Smooth muscle cell (in vitro differentiated cells): ENCODE measurements at regions not wholly inside any gene's neighbourhood (a gene's known extent, or its start where the extent isn't known, plus 50 kb on each side); places are given as distances from the start of the nearest gene placed in this dataset.
A peak's percentile ranks its signal among the peaks of the same experiment; 100 is the strongest.

Source experiments
- DNase-seq: peaks from one replicate; lab custom pipeline; 2025; ENCODE audit not compliant: unreplicated experiment; lab: John Stamatoyannopoulos, UW
- H2AFZ ChIP-seq: fragments of 200-600 bp; sonication (generic); 2 replicates; pipeline ENCODE4 v1.6.0; 2016; ENCODE audit warnings: antibody characterized with exemption, low read depth, mild to moderate bottlenecking
- H3F3A ChIP-seq: fragments of 200-600 bp; sonication (generic); 2 replicates; pipeline ENCODE4 v1.6.0; 2017; ENCODE audit warnings: antibody characterized with exemption, low read depth
- H3K27ac ChIP-seq: fragments of 200-600 bp; sonication (generic); 2 replicates; pipeline ENCODE4 v1.5.1; 2016; ENCODE audit warnings: low read depth, mild to moderate bottlenecking
- H3K27me3 ChIP-seq: fragments of 200-600 bp; sonication (generic); 2 replicates; pipeline ENCODE4 v1.6.1; 2016; ENCODE audit warnings: low read depth, mild to moderate bottlenecking
- H3K36me3 ChIP-seq: fragments of 200-600 bp; sonication (generic); 2 replicates; pipeline ENCODE4 v1.5.1; 2016; ENCODE audit warnings: low read depth
- H3K4me1 ChIP-seq: fragments of 200-600 bp; sonication (generic); 2 replicates; pipeline ENCODE4 v1.5.1; 2016; ENCODE audit warnings: low read depth
- H3K4me2 ChIP-seq: fragments of 200-600 bp; sonication (generic); 2 replicates; pipeline ENCODE4 v1.6.0; 2016; ENCODE audit warnings: mild to moderate bottlenecking
- H3K4me3 ChIP-seq: fragments of 200-600 bp; sonication (generic); 2 replicates; pipeline ENCODE4 v1.5.1; 2016; ENCODE audit warnings: mild to moderate bottlenecking
- H3K79me2 ChIP-seq: fragments of 200-600 bp; sonication (generic); 2 replicates; pipeline ENCODE4 v1.6.0; 2016; ENCODE audit warnings: low read depth, mild to moderate bottlenecking
- H3K9ac ChIP-seq: fragments of 200-600 bp; sonication (generic); 2 replicates; pipeline ENCODE4 v1.6.0; 2016; ENCODE audit warnings: low read depth
- H3K9me3 ChIP-seq: fragments of 200-600 bp; sonication (generic); replicated peaks from 2 replicates; pipeline ENCODE4 v1.5.1; 2016; ENCODE audit warnings: low read depth
- H4K20me1 ChIP-seq: fragments of 200-600 bp; sonication (generic); 2 replicates; pipeline ENCODE4 v1.6.0; 2016; ENCODE audit warnings: low read depth
- WGBS: methylation state at CpG from one replicate; pipeline ENCODE4 v1.1.7; 2016; ENCODE audit warnings: low lambda C conversion rate; 5-methylcytosine and 5-hydroxymethylcytosine counted together
- TF ChIP-seq, protein P1 (sequence below): fragments of 200-600 bp; sonication (generic); IDR thresholded peaks from 2 replicates; pipeline ENCODE4 v1.5.1; 2017; ENCODE audit warnings: borderline replicate concordance, mild to moderate bottlenecking, antibody characterized with exemption; ENCODE audit not compliant: insufficient read depth, poor library complexity, severe bottlenecking

DNA sequence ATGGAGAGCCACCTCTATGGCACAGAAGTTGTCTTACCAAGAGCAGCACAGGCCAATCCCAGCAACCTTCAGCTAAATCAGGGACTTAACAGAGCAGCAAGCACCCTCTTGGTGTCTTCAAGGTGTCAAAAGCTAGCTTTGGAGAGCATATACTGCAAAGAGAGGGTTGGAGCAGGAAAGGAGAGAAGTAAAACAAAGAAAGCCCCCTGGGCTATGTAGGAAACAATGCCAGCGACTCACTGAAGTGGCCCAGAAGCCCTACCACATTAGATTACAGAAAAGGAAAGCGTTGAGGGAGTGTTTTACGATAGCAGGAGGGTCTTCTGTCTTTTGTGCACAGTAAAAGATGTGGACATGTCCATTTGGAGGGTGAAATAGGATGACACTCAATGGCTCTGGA is 233.4 kb downstream of the MREG start:
- H3K9me3 ChIP-seq, result no peaks in the 10 kb centered on the region

DNA sequence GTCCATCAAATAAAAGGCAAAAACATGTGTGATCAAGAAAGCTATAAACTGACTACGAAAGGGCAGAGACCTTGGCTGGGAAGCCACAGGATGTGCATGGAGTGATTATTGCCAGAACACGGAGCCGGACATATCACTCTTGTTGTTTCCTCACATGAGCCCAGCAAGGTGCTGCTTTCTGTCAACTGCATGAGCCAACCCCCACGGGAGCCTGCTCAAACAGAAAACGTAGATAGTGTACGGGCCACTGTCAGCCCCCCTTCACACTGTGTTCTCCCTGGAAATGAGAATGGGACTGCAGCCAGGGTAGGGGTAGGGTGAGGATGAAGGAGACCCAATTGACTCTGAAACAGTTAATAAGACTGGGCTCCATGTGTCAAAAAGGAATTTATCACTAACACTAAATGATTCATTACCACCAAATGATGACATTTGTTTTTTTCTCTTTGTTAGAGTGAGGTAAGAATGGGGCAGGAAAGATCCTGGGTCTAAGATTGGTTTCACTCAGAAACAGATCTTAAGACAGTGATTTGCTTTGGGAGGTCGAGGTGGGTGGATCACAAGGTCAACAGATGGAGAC is 235.8 kb downstream of the MREG start:
- peaks cover 20% of the 10 kb centered on the region for H3K4me1 ChIP-seq
- no peak for DNase-seq
- H3K79me2 ChIP-seq, result no peaks in the 10 kb centered on the region
- H2AFZ ChIP-seq, result no peak overlapping the region
- no peak overlapping the region for H3K4me3 ChIP-seq
- peaks cover 9% of the 10 kb centered on the region for H3F3A ChIP-seq
- H3K4me2 ChIP-seq, result no peak overlapping the region
- no peaks in the 10 kb centered on the region for H3K27me3 ChIP-seq
- H3K9me3 ChIP-seq, result no peaks in the 10 kb centered on the region
- 55% methylated on average over 7 of the region's 7 CpGs for WGBS
- no peaks in the 10 kb centered on the region for H4K20me1 ChIP-seq
- TF ChIP-seq, protein P1, sequence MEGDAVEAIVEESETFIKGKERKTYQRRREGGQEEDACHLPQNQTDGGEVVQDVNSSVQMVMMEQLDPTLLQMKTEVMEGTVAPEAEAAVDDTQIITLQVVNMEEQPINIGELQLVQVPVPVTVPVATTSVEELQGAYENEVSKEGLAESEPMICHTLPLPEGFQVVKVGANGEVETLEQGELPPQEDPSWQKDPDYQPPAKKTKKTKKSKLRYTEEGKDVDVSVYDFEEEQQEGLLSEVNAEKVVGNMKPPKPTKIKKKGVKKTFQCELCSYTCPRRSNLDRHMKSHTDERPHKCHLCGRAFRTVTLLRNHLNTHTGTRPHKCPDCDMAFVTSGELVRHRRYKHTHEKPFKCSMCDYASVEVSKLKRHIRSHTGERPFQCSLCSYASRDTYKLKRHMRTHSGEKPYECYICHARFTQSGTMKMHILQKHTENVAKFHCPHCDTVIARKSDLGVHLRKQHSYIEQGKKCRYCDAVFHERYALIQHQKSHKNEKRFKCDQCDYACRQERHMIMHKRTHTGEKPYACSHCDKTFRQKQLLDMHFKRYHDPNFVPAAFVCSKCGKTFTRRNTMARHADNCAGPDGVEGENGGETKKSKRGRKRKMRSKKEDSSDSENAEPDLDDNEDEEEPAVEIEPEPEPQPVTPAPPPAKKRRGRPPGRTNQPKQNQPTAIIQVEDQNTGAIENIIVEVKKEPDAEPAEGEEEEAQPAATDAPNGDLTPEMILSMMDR, result no peak
- no peak overlapping the region for H3K27ac ChIP-seq
- no peaks in the 10 kb centered on the region for H3K36me3 ChIP-seq
- no peak overlapping the region for H3K9ac ChIP-seq

More for the DNA sequence above, 233.4 kb downstream of the MREG start:
- no peaks in the 10 kb centered on the region for H4K20me1 ChIP-seq
- TF ChIP-seq, protein P1, result no peak
- no peak overlapping the region for H3K27ac ChIP-seq
- H3K27me3 ChIP-seq, result no peaks in the 10 kb centered on the region
- 81% methylated on average over 3 of the region's 3 CpGs for WGBS
- no peaks in the 10 kb centered on the region for H3F3A ChIP-seq
- no peak for DNase-seq
- no peak overlapping the region for H3K4me2 ChIP-seq
- no peak overlapping the region for H3K4me3 ChIP-seq
- H3K9ac ChIP-seq, result no peak overlapping the region
- peak overlapping the region; percentile 8 for H2AFZ ChIP-seq
- peaks cover 11% of the 10 kb centered on the region for H3K4me1 ChIP-seq
- H3K36me3 ChIP-seq, result no peaks in the 10 kb centered on the region
- H3K79me2 ChIP-seq, result no peaks in the 10 kb centered on the region

DNA sequence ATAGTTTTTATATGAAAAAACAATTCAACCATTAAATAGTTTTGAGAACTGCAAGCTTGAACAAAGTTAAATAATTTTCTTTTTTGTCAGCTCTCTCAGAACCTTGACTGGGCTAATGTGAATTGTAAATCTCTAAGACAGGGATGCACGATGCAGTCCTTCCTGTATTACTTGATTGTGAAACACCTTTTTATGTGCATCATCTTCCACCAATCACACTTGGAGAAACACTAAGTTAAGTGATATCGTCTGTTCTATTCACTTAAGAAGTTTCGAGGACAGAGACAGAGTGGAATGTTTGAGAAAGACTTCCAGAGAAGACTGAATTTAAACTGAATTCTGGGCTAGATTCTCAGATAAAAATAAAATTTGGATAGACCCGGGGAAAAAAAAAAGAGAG is 238.2 kb downstream of the MREG start:
- TF ChIP-seq, protein P1, result no peak
- 17% methylated on average over 4 of the region's 4 CpGs for WGBS
- Histone ChIP-seq H3K4me1 (peaks cover 31% of the 10 kb centered on the region), H3K27me3 (no peaks in the 10 kb centered on the region), H3K9ac (no peak overlapping the region), H3K27ac (peak overlapping the region; percentile 87), H3K9me3 (no peaks in the 10 kb centered on the region), H4K20me1 (no peaks in the 10 kb centered on the region), H3K4me3 (no peak overlapping the region), H3K4me2 (peak overlapping the region; percentile 31), H3K36me3 (no peaks in the 10 kb centered on the region), H3F3A (peaks cover 24% of the 10 kb centered on the region), H2AFZ (peak overlapping the region; percentile 73), H3K79me2 (no peaks in the 10 kb centered on the region)
- DNase-seq, result no peak

DNA sequence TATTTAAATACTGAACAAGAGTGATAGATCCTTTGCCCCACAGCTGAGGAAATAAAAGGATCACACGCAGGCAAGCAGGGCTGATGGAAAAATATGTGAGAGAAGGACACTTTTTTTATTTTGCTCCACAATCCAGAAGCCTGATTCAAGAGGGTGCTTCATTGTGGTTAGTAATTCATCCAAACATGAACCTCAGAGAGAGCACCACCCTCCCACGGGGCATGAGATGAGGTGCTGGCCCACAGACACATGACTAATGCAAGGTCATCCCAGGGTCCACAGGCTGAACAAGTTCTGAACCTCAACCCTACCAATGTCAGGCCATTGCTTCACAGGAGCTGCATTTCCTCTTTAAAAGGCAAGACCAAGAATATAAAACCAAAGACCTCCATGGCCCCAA is 239.6 kb downstream of the MREG start:
- H3K4me1 ChIP-seq, result peaks cover 31% of the 10 kb centered on the region

More for the DNA sequence above, 239.6 kb downstream of the MREG start:
- peaks cover 24% of the 10 kb centered on the region for H3F3A ChIP-seq
- 9% methylated on average over 2 of the region's 2 CpGs for WGBS
- no peaks in the 10 kb centered on the region for H3K79me2 ChIP-seq
- no peak overlapping the region for H3K4me3 ChIP-seq
- no peak for DNase-seq
- peak overlapping the region; percentile 87 for H3K27ac ChIP-seq
- peak overlapping the region; percentile 49 for H3K9ac ChIP-seq
- H2AFZ ChIP-seq, result no peak overlapping the region
- no peaks in the 10 kb centered on the region for H3K36me3 ChIP-seq
- H3K27me3 ChIP-seq, result no peaks in the 10 kb centered on the region
- peak overlapping the region; percentile 73 for H3K4me2 ChIP-seq
- TF ChIP-seq, protein P1, result no peak
- H4K20me1 ChIP-seq, result no peaks in the 10 kb centered on the region
- H3K9me3 ChIP-seq, result no peaks in the 10 kb centered on the region
